ENCODE measurements at regions not wholly inside any gene's neighbourhood (a gene's known extent, or its start where the extent isn't known, plus 50 kb on each side); places are given as distances from the start of the nearest gene placed in this dataset.

GRCh38 chr2:147311058-147311430, 533.8 kb upstream of the ACVR2A start:
- H3K36me3 Mint-ChIP-seq (ENCODE audit: insufficient read depth in 1 of 3, low read depth in 3 of 3), result no peaks in the 10 kb centered on the region; a peak in 2 of 7 replicates
- H3K27ac Mint-ChIP-seq, result no peak overlapping the region; a peak in 1 of 7 replicates

More at GRCh38 chr2:147311058-147311430, 533.8 kb upstream of the ACVR2A start:
- H3K9ac ChIP-seq (ENCODE audit: extremely low read depth, insufficient read length, low read length), result no peak overlapping the region
- no peaks in the 10 kb centered on the region for H3K79me1 ChIP-seq (ENCODE audit: insufficient read depth, low read depth, low read length, poor library complexity, severe bottlenecking)
- H3K79me2 ChIP-seq (ENCODE audit: insufficient read depth, low read length), result no peaks in the 10 kb centered on the region
- H2AK5ac ChIP-seq (ENCODE audit: insufficient read length, low read length), result no peak overlapping the region
- H3K56ac ChIP-seq (ENCODE audit: insufficient read length, low read depth, low read length), result no peak overlapping the region
- DNase-seq, result no peak
- no peak overlapping the region for H3K23ac ChIP-seq (ENCODE audit: insufficient read length, low read depth, low read length)
- Mint-ChIP-seq H3K4me3 (no peak overlapping the region), H3K9me3 (peaks cover 0 to 6% of the 10 kb centered on the region in 2 experiments; a peak in 2 of 5 replicates), H3K27me3 (ENCODE audit: low read depth) (no peaks in the 10 kb centered on the region), H3K4me1 (peaks cover 8 to 10% of the 10 kb centered on the region in 2 experiments)
- no peaks in the 10 kb centered on the region for H3K23me2 ChIP-seq (ENCODE audit: insufficient read length, low read depth, low read length, poor library complexity, severe bottlenecking)
- no peaks in the 10 kb centered on the region for H3K27me3 ChIP-seq (ENCODE audit: insufficient read depth, low read length)
- H2BK5ac ChIP-seq (ENCODE audit: insufficient read length, low read length), result no peak overlapping the region
- no peak overlapping the region for H4K8ac ChIP-seq (replicated peaks; ENCODE audit: insufficient read length, low read depth, low read length)
- no peaks in the 10 kb centered on the region for H3K4me1 ChIP-seq (ENCODE audit: insufficient read depth, low read length)
- no peak overlapping the region for H2BK120ac ChIP-seq (ENCODE audit: low read depth, low read length, poor library complexity, severe bottlenecking)
- H2BK12ac ChIP-seq (ENCODE audit: insufficient read length, low read depth, low read length), result no peak overlapping the region
- H2BK20ac ChIP-seq (ENCODE audit: low read depth, low read length, poor library complexity, severe bottlenecking), result no peak overlapping the region
- H4K91ac ChIP-seq (ENCODE audit: insufficient read length, low read depth, low read length), result no peak overlapping the region
- no peak overlapping the region for H3K14ac ChIP-seq (ENCODE audit: insufficient read depth, low read length)
- no peak for TF ChIP-seq CTCF (conservative IDR thresholded peaks at IDR 0.05)
- H3K4ac ChIP-seq (ENCODE audit: low read depth, low read length), result no peak overlapping the region
- H3T11ph ChIP-seq (ENCODE audit: low read length), result no peak overlapping the region
- H3K9me3 ChIP-seq (ENCODE audit: control insufficient read depth, low read depth, low read length), result no peaks in the 10 kb centered on the region
- no peak overlapping the region for H3K18ac ChIP-seq (ENCODE audit: insufficient read length, low read depth, low read length)
- no peak overlapping the region for H3K4me2 ChIP-seq (ENCODE audit: insufficient read depth, insufficient read length, low read length)
- H2BK15ac ChIP-seq (ENCODE audit: low read depth, low read length), result no peak overlapping the region
- WGBS (ENCODE audit: extremely low coverage, insufficient read length, low lambda C conversion rate), result no CpG with 5 or more reads among the region's 3 CpGs
- no peaks in the 10 kb centered on the region for H4K20me1 ChIP-seq (ENCODE audit: control insufficient read depth, insufficient read depth, insufficient read length)
- H4K5ac ChIP-seq (ENCODE audit: insufficient read length, low read depth, low read length), result no peak overlapping the region
- H2AFZ ChIP-seq (ENCODE audit: low read length), result no peak overlapping the region
- H3K27ac ChIP-seq (ENCODE audit: insufficient read length, low read depth, low read length), result no peak overlapping the region
